ENCODE measurements at regions not wholly inside any gene's neighbourhood (a gene's known extent, or its start where the extent isn't known, plus 50 kb on each side); places are given as distances from the start of the nearest gene placed in this dataset.
"Not testable (repeated sequence)": the region's sequence is repeated elsewhere in the genome, so short reads cannot be mapped to it uniquely, and the experiment has no call there.

- H3K27ac ChIP-seq (ENCODE audit: low read depth, low read length, severe bottlenecking); H3K9me3 ChIP-seq (ENCODE audit: control insufficient read depth, low read length); H3K4me1 ChIP-seq (ENCODE audit: control insufficient read depth, insufficient read depth, low read length, poor library complexity, severe bottlenecking); H3K36me3 ChIP-seq (ENCODE audit: control insufficient read depth, insufficient read depth, low read length): not testable (repeated sequence)
- H3K4me3 ChIP-seq (ENCODE audit: extremely low read depth, insufficient read depth, low read length, poor library complexity, severe bottlenecking), result peak overlapping the region; percentile 19
- 3% methylated on average over 6 of the region's 31 CpGs; no CpG with 5 or more reads in 1 of the 2 experiments for WGBS, 2 experiments (ENCODE audit: insufficient coverage in 2 of 2)
Observed at GRCh38 chr7:150047772-150048171, 174.0 kb downstream of the ATP6V0E2 start.

- not testable (repeated sequence) for H3K4me1 ChIP-seq (ENCODE audit: control insufficient read depth, insufficient read depth, low read length, poor library complexity, severe bottlenecking); H3K9me3 ChIP-seq (ENCODE audit: control insufficient read depth, low read length); H3K36me3 ChIP-seq (ENCODE audit: control insufficient read depth, insufficient read depth, low read length); H3K27ac ChIP-seq (ENCODE audit: low read depth, low read length, severe bottlenecking)
- 1% methylated on average over 12 to 23 of the region's 79 CpGs for WGBS, 2 experiments (ENCODE audit: insufficient coverage in 2 of 2)
- peak overlapping the region; percentile 25 for H3K4me3 ChIP-seq (ENCODE audit: extremely low read depth, insufficient read depth, low read length, poor library complexity, severe bottlenecking)
Observed at GRCh38 chr7:150048244-150049011, 174.7 kb downstream of the ATP6V0E2 start.

GRCh38 chr7:150049012-150049655, 175.4 kb downstream of the ATP6V0E2 start:
- WGBS, 2 experiments (ENCODE audit: insufficient coverage in 2 of 2), result 13 to 26% methylated on average over 15 to 29 of the region's 46 CpGs
- H3K36me3 ChIP-seq (ENCODE audit: control insufficient read depth, insufficient read depth, low read length); H3K4me1 ChIP-seq (ENCODE audit: control insufficient read depth, insufficient read depth, low read length, poor library complexity, severe bottlenecking); H3K27ac ChIP-seq (ENCODE audit: low read depth, low read length, severe bottlenecking); H3K9me3 ChIP-seq (ENCODE audit: control insufficient read depth, low read length): not testable (repeated sequence)
- peak overlapping the region; percentile 25 for H3K4me3 ChIP-seq (ENCODE audit: extremely low read depth, insufficient read depth, low read length, poor library complexity, severe bottlenecking)

GRCh38 chr7:150053396-150053795, 179.6 kb downstream of the ATP6V0E2 start:
- H3K36me3 ChIP-seq (ENCODE audit: control insufficient read depth, insufficient read depth, low read length); H3K27ac ChIP-seq (ENCODE audit: low read depth, low read length, severe bottlenecking); H3K9me3 ChIP-seq (ENCODE audit: control insufficient read depth, low read length); H3K4me3 ChIP-seq (ENCODE audit: extremely low read depth, insufficient read depth, low read length, poor library complexity, severe bottlenecking); H3K4me1 ChIP-seq (ENCODE audit: control insufficient read depth, insufficient read depth, low read length, poor library complexity, severe bottlenecking): not testable (repeated sequence)
- WGBS, 2 experiments (ENCODE audit: insufficient coverage in 2 of 2), result 80 to 94% methylated on average over 2 to 4 of the region's 5 CpGs

GRCh38 chr7:150054242-150054641, 180.5 kb downstream of the ATP6V0E2 start:
- not testable (repeated sequence) for H3K4me1 ChIP-seq (ENCODE audit: control insufficient read depth, insufficient read depth, low read length, poor library complexity, severe bottlenecking); H3K27ac ChIP-seq (ENCODE audit: low read depth, low read length, severe bottlenecking); H3K9me3 ChIP-seq (ENCODE audit: control insufficient read depth, low read length); H3K36me3 ChIP-seq (ENCODE audit: control insufficient read depth, insufficient read depth, low read length); H3K4me3 ChIP-seq (ENCODE audit: extremely low read depth, insufficient read depth, low read length, poor library complexity, severe bottlenecking)
- WGBS, 2 experiments (ENCODE audit: insufficient coverage in 2 of 2), result 50% methylated on average over 1 of the region's 3 CpGs; no CpG with 5 or more reads in 1 of the 2 experiments

- not testable (repeated sequence) for H3K4me1 ChIP-seq (ENCODE audit: control insufficient read depth, insufficient read depth, low read length, poor library complexity, severe bottlenecking); H3K36me3 ChIP-seq (ENCODE audit: control insufficient read depth, insufficient read depth, low read length); H3K27ac ChIP-seq (ENCODE audit: low read depth, low read length, severe bottlenecking); H3K4me3 ChIP-seq (ENCODE audit: extremely low read depth, insufficient read depth, low read length, poor library complexity, severe bottlenecking); H3K9me3 ChIP-seq (ENCODE audit: control insufficient read depth, low read length)
- 60% methylated on average over 1 of the region's 16 CpGs; no CpG with 5 or more reads in 1 of the 2 experiments for WGBS, 2 experiments (ENCODE audit: insufficient coverage in 2 of 2)
Observed at GRCh38 chr7:150060259-150061221, 186.8 kb downstream of the ATP6V0E2 start.

GRCh38 chr7:150063195-150063594, 189.4 kb downstream of the ATP6V0E2 start:
- not testable (repeated sequence) for H3K4me1 ChIP-seq (ENCODE audit: control insufficient read depth, insufficient read depth, low read length, poor library complexity, severe bottlenecking); H3K9me3 ChIP-seq (ENCODE audit: control insufficient read depth, low read length); H3K27ac ChIP-seq (ENCODE audit: low read depth, low read length, severe bottlenecking); H3K4me3 ChIP-seq (ENCODE audit: extremely low read depth, insufficient read depth, low read length, poor library complexity, severe bottlenecking); H3K36me3 ChIP-seq (ENCODE audit: control insufficient read depth, insufficient read depth, low read length)
- no CpG with 5 or more reads among the region's 1 CpG for WGBS, 2 experiments (ENCODE audit: insufficient coverage in 2 of 2)

- H3K36me3 ChIP-seq (ENCODE audit: control insufficient read depth, insufficient read depth, low read length); H3K4me3 ChIP-seq (ENCODE audit: extremely low read depth, insufficient read depth, low read length, poor library complexity, severe bottlenecking); H3K4me1 ChIP-seq (ENCODE audit: control insufficient read depth, insufficient read depth, low read length, poor library complexity, severe bottlenecking); H3K9me3 ChIP-seq (ENCODE audit: control insufficient read depth, low read length); H3K27ac ChIP-seq (ENCODE audit: low read depth, low read length, severe bottlenecking): not testable (repeated sequence)
- 72 to 92% methylated on average over 2 to 5 of the region's 10 CpGs for WGBS, 2 experiments (ENCODE audit: insufficient coverage in 2 of 2)
Observed at GRCh38 chr7:150069555-150070313, 196.0 kb downstream of the ATP6V0E2 start.

GRCh38 chr7:150077543-150077942, 203.8 kb downstream of the ATP6V0E2 start:
- not testable (repeated sequence) for H3K36me3 ChIP-seq (ENCODE audit: control insufficient read depth, insufficient read depth, low read length); H3K4me1 ChIP-seq (ENCODE audit: control insufficient read depth, insufficient read depth, low read length, poor library complexity, severe bottlenecking); H3K4me3 ChIP-seq (ENCODE audit: extremely low read depth, insufficient read depth, low read length, poor library complexity, severe bottlenecking); H3K27ac ChIP-seq (ENCODE audit: low read depth, low read length, severe bottlenecking); H3K9me3 ChIP-seq (ENCODE audit: control insufficient read depth, low read length)
- WGBS, 2 experiments (ENCODE audit: insufficient coverage in 2 of 2), result 71 to 83% methylated on average over 1 of the region's 1 CpG

- not testable (repeated sequence) for H3K9me3 ChIP-seq (ENCODE audit: control insufficient read depth, low read length); H3K27ac ChIP-seq (ENCODE audit: low read depth, low read length, severe bottlenecking); H3K36me3 ChIP-seq (ENCODE audit: control insufficient read depth, insufficient read depth, low read length); H3K4me1 ChIP-seq (ENCODE audit: control insufficient read depth, insufficient read depth, low read length, poor library complexity, severe bottlenecking); H3K4me3 ChIP-seq (ENCODE audit: extremely low read depth, insufficient read depth, low read length, poor library complexity, severe bottlenecking)
Observed at GRCh38 chr7:150081865-150082264, 208.1 kb downstream of the ATP6V0E2 start.
